CD4-positive, alpha-beta T cell (primary cell): ENCODE measurements at regions not wholly inside any gene's neighbourhood (a gene's known extent, or its start where the extent isn't known, plus 50 kb on each side); places are given as distances from the start of the nearest gene placed in this dataset.
"Not testable (repeated sequence)": the region's sequence is repeated elsewhere in the genome, so short reads cannot be mapped to it uniquely, and the experiment has no call there.

Experiments
- ATAC-seq: fragments of 200-7000 bp; cut with Tn5 transposase; one replicate; pipeline ENCODE4 v1.10.0; 2022; ENCODE audit warnings: mild to moderate bottlenecking; ENCODE audit not compliant: poor library complexity
- CTCF ChIA-PET: fragments of 350-600 bp; sonication (Branson Sonifier 250); formaldehyde crosslinking; loops from one replicate; lab custom pipeline; 2021; ENCODE audit warnings: antibody characterized with exemption, inconsistent platforms; lab: Charles Lee
- POLR2A ChIA-PET: fragments of 350-600 bp; sonication (Branson Sonifier 250); formaldehyde crosslinking; loops from one replicate; lab custom pipeline; 2021; ENCODE audit warnings: antibody characterized with exemption, inconsistent platforms; lab: Charles Lee
- DNase-seq, 14 experiments: peaks; one replicate each; pipeline ENCODE4 v3.0.0-alpha.2; 2013 to 2020; ENCODE audit warnings: mixed read lengths in 2 of 14
- H3K27ac ChIP-seq, 2 donors: one replicate each; pipeline versions ENCODE4 v1.5.1 to v1.7.0; 2013; ENCODE audit warnings: low read length in 2 of 2, low read depth in 1 of 2, mild to moderate bottlenecking in 1 of 2
- H3K27me3 ChIP-seq, 2 experiments: 1 replicate in 1 of 2; 2 replicates in 1 of 2; pipeline versions ENCODE4 v1.6.1 to v1.7.0; 2013; ENCODE audit warnings: low read length in 2 of 2, control low read depth in 1 of 2, mild to moderate bottlenecking in 1 of 2, moderate library complexity in 1 of 2; ENCODE audit not compliant: insufficient read depth in 2 of 2, control insufficient read depth in 1 of 2
- H3K36me3 ChIP-seq: one replicate; pipeline ENCODE4 v1.6.1; 2013; ENCODE audit warnings: low read length, control low read depth; ENCODE audit not compliant: insufficient read depth
- H3K4me1 ChIP-seq: one replicate; pipeline ENCODE4 v1.6.1; 2013; ENCODE audit warnings: low read length, control low read depth; ENCODE audit not compliant: insufficient read depth
- H3K4me3 ChIP-seq: one replicate; pipeline ENCODE4 v1.5.1; 2013; ENCODE audit warnings: mild to moderate bottlenecking, low read length, moderate library complexity
- H3K9me3 ChIP-seq, 2 experiments: 1 replicate in 1 of 2; 2 replicates in 1 of 2; pipeline versions ENCODE4 v1.6.1 to v1.7.0; 2013; ENCODE audit warnings: low read length in 2 of 2, mild to moderate bottlenecking in 2 of 2, control low read depth in 1 of 2, moderate library complexity in 1 of 2; ENCODE audit not compliant: control insufficient read depth in 1 of 2, insufficient read depth in 1 of 2
- H3K27ac Mint-ChIP-seq: one replicate; pipeline ENCODE4 v1.8.0; 2020; ENCODE audit warnings: mixed read lengths
- H3K27me3 Mint-ChIP-seq: one replicate; pipeline ENCODE4 v1.8.0; 2021; ENCODE audit warnings: mixed read lengths
- H3K36me3 Mint-ChIP-seq: one replicate; pipeline ENCODE4 v1.8.0; 2021; ENCODE audit warnings: low read depth, mixed read lengths
- H3K4me1 Mint-ChIP-seq: one replicate; pipeline ENCODE4 v1.8.0; 2021; ENCODE audit warnings: low read depth, mixed read lengths
- H3K4me3 Mint-ChIP-seq: one replicate; pipeline ENCODE4 v1.8.0; 2020; ENCODE audit warnings: mild to moderate bottlenecking, mixed read lengths
- H3K9me3 Mint-ChIP-seq: one replicate; pipeline ENCODE4 v1.8.0; 2020; ENCODE audit warnings: mixed read lengths
- intact Hi-C, 2 experiments: fragments of 100-400 bp; cut with DNase I in 1 of 2; cut with micrococcal nuclease in 1 of 2; formaldehyde crosslinking; loops; one replicate each; pipeline versions ENCODE4 v1.15.1 to v1.9.0; 2023 to 2025; cut with DNase I, micrococcal nuclease
- TF ChIP-seq, protein P1 (sequence below): fragments of 200-600 bp; IDR thresholded peaks from one replicate; pipeline ENCODE4 v1.8.0; 2022; ENCODE audit warnings: antibody characterized with exemption, mild to moderate bottlenecking

DNA sequence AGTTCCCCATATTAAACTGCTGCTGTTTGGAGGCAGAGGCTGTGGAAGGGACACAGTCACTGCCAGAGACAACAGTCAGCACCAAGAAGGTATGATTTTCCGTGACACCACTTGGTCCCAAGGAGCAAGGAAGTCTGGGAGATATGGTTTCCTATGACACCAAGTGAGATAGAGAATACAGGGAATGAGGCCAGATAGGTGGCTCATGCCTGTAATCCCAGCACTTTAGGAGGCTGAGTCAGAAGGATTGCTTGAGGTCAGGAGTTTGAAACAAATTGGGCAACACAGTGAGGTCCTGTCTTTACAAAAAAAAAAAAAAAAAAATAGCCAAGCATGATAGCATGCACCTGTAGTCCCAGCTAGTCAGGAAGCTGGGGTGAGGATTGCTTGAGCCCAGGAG lies 90.8 kb downstream of the ABCC12 start:
- CTCF ChIA-PET = no interaction called here
- intact Hi-C loops = no loop called here
- TF ChIP-seq, protein P1, sequence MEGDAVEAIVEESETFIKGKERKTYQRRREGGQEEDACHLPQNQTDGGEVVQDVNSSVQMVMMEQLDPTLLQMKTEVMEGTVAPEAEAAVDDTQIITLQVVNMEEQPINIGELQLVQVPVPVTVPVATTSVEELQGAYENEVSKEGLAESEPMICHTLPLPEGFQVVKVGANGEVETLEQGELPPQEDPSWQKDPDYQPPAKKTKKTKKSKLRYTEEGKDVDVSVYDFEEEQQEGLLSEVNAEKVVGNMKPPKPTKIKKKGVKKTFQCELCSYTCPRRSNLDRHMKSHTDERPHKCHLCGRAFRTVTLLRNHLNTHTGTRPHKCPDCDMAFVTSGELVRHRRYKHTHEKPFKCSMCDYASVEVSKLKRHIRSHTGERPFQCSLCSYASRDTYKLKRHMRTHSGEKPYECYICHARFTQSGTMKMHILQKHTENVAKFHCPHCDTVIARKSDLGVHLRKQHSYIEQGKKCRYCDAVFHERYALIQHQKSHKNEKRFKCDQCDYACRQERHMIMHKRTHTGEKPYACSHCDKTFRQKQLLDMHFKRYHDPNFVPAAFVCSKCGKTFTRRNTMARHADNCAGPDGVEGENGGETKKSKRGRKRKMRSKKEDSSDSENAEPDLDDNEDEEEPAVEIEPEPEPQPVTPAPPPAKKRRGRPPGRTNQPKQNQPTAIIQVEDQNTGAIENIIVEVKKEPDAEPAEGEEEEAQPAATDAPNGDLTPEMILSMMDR = no peak
- H3K4me3 Mint-ChIP-seq = no peak overlapping the region
- peaks cover 5% of the 10 kb centered on the region for H3K27me3 Mint-ChIP-seq
- Histone ChIP-seq H3K27ac (no peak overlapping the region), H3K4me1 (no peaks in the 10 kb centered on the region), H3K27me3 (peaks cover 0 to 7% of the 10 kb centered on the region in 2 experiments), H3K4me3 (no peak overlapping the region), H3K9me3 (no peaks in the 10 kb centered on the region), H3K36me3 (no peaks in the 10 kb centered on the region)
- H3K4me1 Mint-ChIP-seq = no peaks in the 10 kb centered on the region
- H3K27ac Mint-ChIP-seq = no peak overlapping the region
- DNase-seq (no peak), ATAC-seq (no peak)
- no peaks in the 10 kb centered on the region for H3K36me3 Mint-ChIP-seq
- POLR2A ChIA-PET = no interaction called here
- H3K9me3 Mint-ChIP-seq = no peaks in the 10 kb centered on the region

- CTCF ChIA-PET = no interaction called here
- no peaks in the 10 kb centered on the region for H3K9me3 Mint-ChIP-seq
These were observed 93.1 kb downstream of the ABCC12 start for GRCh38 chr16:48062681-48063080.

DNA sequence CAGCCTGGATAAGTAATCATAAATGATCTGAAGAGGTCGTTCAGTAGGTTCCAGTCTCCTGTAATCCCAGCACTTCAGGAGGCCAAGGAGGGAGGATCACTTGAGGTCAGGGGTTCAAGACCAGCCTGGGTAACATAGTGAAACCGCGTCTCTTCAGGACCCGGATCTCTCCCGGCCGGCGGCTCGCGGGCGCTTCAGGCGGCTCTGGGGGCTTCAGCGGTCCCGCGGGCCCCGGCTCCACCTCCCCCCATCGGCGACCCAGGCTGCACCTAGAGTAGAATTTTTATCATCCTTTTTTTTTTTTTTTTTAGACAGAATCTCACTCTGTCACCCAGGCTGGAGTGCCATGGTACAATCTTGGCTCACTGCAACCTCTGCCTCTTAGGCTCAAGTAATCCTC lies 95.9 kb downstream of the ABCC12 start:
- peaks cover 0 to 7% of the 10 kb centered on the region in 2 experiments for H3K9me3 ChIP-seq
- peaks cover 3% of the 10 kb centered on the region for H3K4me1 ChIP-seq
- H3K27ac ChIP-seq = no peak overlapping the region
- no peak overlapping the region for H3K4me3 ChIP-seq
- H3K9me3 Mint-ChIP-seq = no peaks in the 10 kb centered on the region
- peaks cover 20% of the 10 kb centered on the region for H3K27me3 Mint-ChIP-seq
- TF ChIP-seq, protein P1 = no peak
- CTCF ChIA-PET = no interaction called here
- no peaks in the 10 kb centered on the region for H3K36me3 ChIP-seq
- no peaks in the 10 kb centered on the region for H3K36me3 Mint-ChIP-seq
- no peaks in the 10 kb centered on the region for H3K4me1 Mint-ChIP-seq
- H3K4me3 Mint-ChIP-seq = no peak overlapping the region
- no peak overlapping the region for H3K27ac Mint-ChIP-seq
- intact Hi-C loops = no loop called here
- ATAC-seq (no peak), DNase-seq (no peak)
- POLR2A ChIA-PET = no interaction called here
- peaks cover 0 to 4% of the 10 kb centered on the region in 2 experiments for H3K27me3 ChIP-seq

More at GRCh38 chr16:48062681-48063080, 93.1 kb downstream of the ABCC12 start:
- Histone ChIP-seq H3K4me3 (no peak overlapping the region), H3K4me1 (no peaks in the 10 kb centered on the region), H3K36me3 (no peaks in the 10 kb centered on the region), H3K9me3 (peaks cover 0 to 7% of the 10 kb centered on the region in 2 experiments), H3K27me3 (peaks cover 0 to 5% of the 10 kb centered on the region in 2 experiments), H3K27ac (no peak overlapping the region)
- Mint-ChIP-seq H3K36me3 (no peaks in the 10 kb centered on the region), H3K27ac (no peak overlapping the region), H3K27me3 (peaks cover 5% of the 10 kb centered on the region), H3K4me3 (no peak overlapping the region), H3K4me1 (no peaks in the 10 kb centered on the region)
- DNase-seq (no peak), ATAC-seq (no peak)
- intact Hi-C loops = no loop called here
- TF ChIP-seq, protein P1 = no peak
- POLR2A ChIA-PET = no interaction called here

GRCh38 chr16:48059190-48059589 lies 96.6 kb downstream of the ABCC12 start:
- H3K27ac ChIP-seq, ATAC-seq, POLR2A ChIA-PET, H3K27ac Mint-ChIP-seq, DNase-seq, H3K36me3 Mint-ChIP-seq, H3K4me3 Mint-ChIP-seq, H3K36me3 ChIP-seq, H3K27me3 ChIP-seq, H3K4me1 ChIP-seq, H3K4me3 ChIP-seq, intact Hi-C loops, CTCF ChIA-PET, H3K4me1 Mint-ChIP-seq, H3K9me3 ChIP-seq, H3K9me3 Mint-ChIP-seq: not testable (repeated sequence)
- peaks cover 28% of the 10 kb centered on the region for H3K27me3 Mint-ChIP-seq
